Activated CD4-positive, alpha-beta T cell treated with anti-CD3 and anti-CD28 coated beads, Interleukin-2, amount 50 U/mL, for 24 hours (primary cell): ENCODE measurements at regions not wholly inside any gene's neighbourhood (a gene's known extent, or its start where the extent isn't known, plus 50 kb on each side); places are given as distances from the start of the nearest gene placed in this dataset.

Experiments
- DNase-seq, 2 donors: peaks; one replicate each; pipeline ENCODE4 v3.0.0-alpha.2; 2020; ENCODE audit warnings: low read depth in 1 of 2, low spot score in 1 of 2

DNA sequence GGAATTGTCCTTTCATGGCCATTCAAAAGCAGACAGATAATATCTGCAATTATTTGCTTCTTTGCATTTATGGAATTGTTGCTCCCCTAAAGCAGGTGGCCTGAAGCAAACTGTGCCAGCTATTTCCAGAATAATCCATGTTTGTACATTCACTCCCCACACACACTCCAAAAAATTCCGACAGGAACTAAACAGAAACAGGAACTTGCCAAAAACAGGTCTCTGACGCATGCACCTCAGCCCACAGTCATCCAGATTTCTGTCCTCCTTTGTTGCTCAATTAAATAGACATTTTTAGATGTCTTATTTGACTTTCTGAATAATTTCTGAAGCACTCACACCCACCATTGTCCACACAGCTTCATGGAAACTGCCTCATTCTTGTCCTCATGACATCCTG lies 71.5 kb upstream of the EDNRA start:
- DNase-seq: no peak

DNA sequence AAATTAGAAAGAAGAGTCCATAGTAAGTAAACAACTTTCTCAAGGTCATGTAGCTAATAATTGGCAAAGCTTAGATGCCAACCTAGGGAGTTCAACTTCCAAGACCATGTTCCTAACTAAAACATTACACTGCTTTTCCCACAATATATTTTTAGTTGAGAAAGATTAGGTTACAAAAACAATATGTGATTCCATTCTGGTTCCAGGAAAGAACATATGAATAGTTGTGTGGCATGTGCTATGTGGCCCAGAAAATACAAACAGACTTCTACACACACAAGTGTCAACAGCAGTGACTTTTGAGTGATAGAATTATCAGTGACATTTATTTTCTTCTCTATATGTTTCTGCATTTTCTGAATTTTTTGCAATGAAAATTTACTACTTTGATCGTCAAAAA lies 62.7 kb upstream of the EDNRA start:
- DNase-seq: no peak

- DNase-seq: no peak
These were observed 59.4 kb upstream of the EDNRA start for GRCh38 chr4:147421456-147421855.

DNA sequence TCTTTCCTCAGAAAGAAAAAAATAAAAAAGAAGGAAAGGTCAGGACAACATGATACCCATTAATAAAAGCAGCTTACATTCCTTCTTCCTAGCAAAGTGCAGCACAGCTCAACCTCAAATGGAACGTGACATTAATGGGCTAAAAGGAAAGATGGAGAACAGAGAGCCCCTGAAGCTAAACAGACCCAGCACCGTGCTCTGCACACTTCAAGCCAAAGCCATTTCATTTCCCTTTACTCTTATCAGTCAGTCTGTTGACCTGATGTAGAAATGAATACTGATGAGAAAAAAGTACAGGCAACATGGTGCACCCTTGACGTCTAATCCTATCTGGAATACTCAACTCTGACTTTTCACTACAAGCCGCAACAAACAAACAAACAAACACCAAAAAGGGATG lies 57.7 kb upstream of the EDNRA start:
- DNase-seq: no peak

DNA sequence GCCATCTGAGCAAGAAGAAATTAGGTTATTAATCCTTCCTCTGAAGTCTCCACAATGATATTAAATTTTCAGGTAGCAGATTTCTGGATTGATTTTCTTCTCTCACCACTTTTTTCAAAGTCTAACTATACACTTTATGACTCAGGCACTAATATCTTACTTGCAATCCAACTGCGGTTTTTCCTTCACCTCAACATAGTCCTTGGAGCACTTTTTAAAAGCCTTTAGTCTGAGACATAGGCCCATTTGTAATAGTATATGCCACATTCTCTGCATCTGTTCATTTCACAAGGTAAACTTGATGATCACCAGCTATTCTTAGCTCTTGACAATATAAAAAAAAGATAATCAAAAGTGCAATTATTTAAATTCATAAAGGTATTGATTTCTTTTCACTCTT lies 55.9 kb upstream of the EDNRA start:
- DNase-seq: no peak

GRCh38 chr4:147428583-147428982 lies 52.3 kb upstream of the EDNRA start:
- DNase-seq: no peak

- DNase-seq: no peak
These were observed 50.8 kb upstream of the EDNRA start for GRCh38 chr4:147430111-147430510.
